A549 (cell line): ENCODE measurements at regions not wholly inside any gene's neighbourhood (a gene's known extent, or its start where the extent isn't known, plus 50 kb on each side); places are given as distances from the start of the nearest gene placed in this dataset.

Experiments used
- ATAC-seq, 2 experiments: fragments of 200-7000 bp in 1 of 2; fragments of >200 bp in 1 of 2; cut with Nextera tagmentation in 1 of 2; cut with Tn5 transposase in 1 of 2; 3 replicates each; pipeline versions ENCODE4 v1.8.0 to v1.9.1; 2018 to 2020; ENCODE audit warnings: mild to moderate bottlenecking in 1 of 2, moderate library complexity in 1 of 2
- CTCF ChIA-PET: fragments of 300-600 bp; sonication (Branson Sonifier 250); formaldehyde crosslinking; extraction: SDS; loops from one replicate; lab custom pipeline; 2021; ENCODE audit warnings: antibody characterized with exemption, inconsistent platforms; lab: Yijun Ruan, JAX
- POLR2A ChIA-PET: fragments of 350-600 bp; formaldehyde crosslinking; extraction: SDS; loops from one replicate; lab custom pipeline; 2021; ENCODE audit warnings: antibody characterized with exemption, inconsistent platforms; lab: Yijun Ruan, JAX
- DNase-seq, 2 experiments: peaks; one replicate each; pipeline versions ENCODE4 v3.0.0 to v3.0.0-alpha.2; 2011 to 2016; ENCODE audit warnings: low read depth in 1 of 2, low spot score in 1 of 2
- FAIRE-seq: peaks from 2 replicates; lab custom pipeline; 2011; peaks lifted over from hg19 to GRCh38; lab: Jason Lieb, UNC
- H3K27ac ChIP-seq, 2 experiments: fragments of >200 bp; sonication (Bioruptor Twin); formaldehyde crosslinking; 3 replicates each; pipeline ENCODE4 v1.5.1; 2016 to 2017
- H3K4me1 ChIP-seq: fragments of >200 bp; sonication (Bioruptor Twin); formaldehyde crosslinking; 3 replicates; pipeline ENCODE4 v1.6.1; 2016
- H3K4me2 ChIP-seq: fragments of >200 bp; sonication (Bioruptor Twin); formaldehyde crosslinking; 3 replicates; pipeline ENCODE4 v1.6.1; 2016
- H3K4me3 ChIP-seq: fragments of >200 bp; sonication (Bioruptor Twin); formaldehyde crosslinking; 3 replicates; pipeline ENCODE4 v1.5.1; 2016
- H3K9me3 ChIP-seq: fragments of >200 bp; sonication (Bioruptor Twin); formaldehyde crosslinking; 3 replicates; pipeline ENCODE4 v1.6.1; 2016
- BHLHE40 ChIP-seq: IDR thresholded peaks from 2 replicates; pipeline ENCODE4 v1.6.1; 2012; ENCODE audit warnings: low read depth, low read length, inconsistent platforms
- E2F6 ChIP-seq: IDR thresholded peaks from 2 replicates; pipeline ENCODE4 v1.6.1; 2012; ENCODE audit warnings: low read depth, borderline replicate concordance
- ELK1 ChIP-seq: fragments of 150-350 bp; IDR thresholded peaks from 2 replicates; pipeline ENCODE4 v1.6.1; 2014; ENCODE audit warnings: low read depth, mild to moderate bottlenecking, low read length
- EP300 ChIP-seq, 2 experiments: fragments of >200 bp; sonication (Bioruptor Twin); formaldehyde crosslinking; IDR thresholded peaks; 2 replicates in 1 of 2; 3 replicates in 1 of 2; pipeline ENCODE4 v1.6.1; 2016 to 2017
- HMGXB4 ChIP-seq: fragments of 250-450 bp; sonication (Bioruptor Pico); IDR thresholded peaks from 2 replicates; pipeline ENCODE4 v1.5.0; 2021; ENCODE audit warnings: mild to moderate bottlenecking, moderate library complexity, borderline replicate concordance
- HOXA7 ChIP-seq: fragments of 250-450 bp; sonication (Bioruptor Pico); IDR thresholded peaks from 2 replicates; pipeline ENCODE4 v1.5.0; 2020; ENCODE audit warnings: mild to moderate bottlenecking, moderate library complexity
- HOXB5 ChIP-seq: fragments of 250-450 bp; sonication (Bioruptor Pico); IDR thresholded peaks from 2 replicates; pipeline ENCODE4 v1.5.0; 2020; ENCODE audit warnings: mild to moderate bottlenecking, moderate library complexity
- MYC ChIP-seq: IDR thresholded peaks from 2 replicates; pipeline ENCODE4 v1.6.1; 2012; ENCODE audit warnings: mild to moderate bottlenecking, inconsistent platforms, low read length, improper control_type of control experiment, borderline replicate concordance
- PHF8 ChIP-seq: fragments of 200-600 bp; sonication (generic); IDR thresholded peaks from 2 replicates; pipeline ENCODE4 v1.6.1; 2016; ENCODE audit warnings: low read depth, mild to moderate bottlenecking, antibody characterized with exemption, moderate library complexity, borderline replicate concordance
- POLR2A ChIP-seq: IDR thresholded peaks from 2 replicates; pipeline ENCODE4 v1.6.1; 2012; ENCODE audit warnings: mild to moderate bottlenecking, low read length
- RAD21 ChIP-seq, 2 experiments: fragments of >200 bp in 1 of 2; sonication (Bioruptor Twin) in 1 of 2; formaldehyde crosslinking in 1 of 2; IDR thresholded peaks in 1 of 2; conservative IDR thresholded peaks in 1 of 2; 2 replicates in 1 of 2; 3 replicates in 1 of 2; pipeline ENCODE4 v1.6.1; 2012 to 2018; ENCODE audit warnings: inconsistent platforms in 1 of 2
- RCOR1 ChIP-seq: fragments of 150-350 bp; IDR thresholded peaks from 2 replicates; pipeline ENCODE4 v1.6.1; 2014; ENCODE audit warnings: antibody characterized with exemption, low read length, low read depth
- RFX5 ChIP-seq: fragments of 450-650 bp; IDR thresholded peaks from 2 replicates; pipeline ENCODE4 v1.7.1; 2014; ENCODE audit warnings: antibody characterized with exemption, mild to moderate bottlenecking, moderate library complexity
- TFCP2L1 ChIP-seq: fragments of 250-450 bp; sonication (Bioruptor Pico); IDR thresholded peaks from 2 replicates; pipeline ENCODE4 v1.5.0; 2021; ENCODE audit warnings: mild to moderate bottlenecking
- ZFP36 ChIP-seq: fragments of 450-650 bp; IDR thresholded peaks from 2 replicates; pipeline ENCODE4 v1.6.1; 2014; ENCODE audit warnings: borderline replicate concordance; ENCODE audit not compliant: partially characterized antibody
- ZSCAN20 ChIP-seq: fragments of 250-450 bp; sonication (Bioruptor Pico); IDR thresholded peaks from 2 replicates; pipeline ENCODE4 v1.8.0; 2022; ENCODE audit warnings: mild to moderate bottlenecking, moderate library complexity
- WGBS: methylation state at CpG from one replicate; pipeline ENCODE4 v1.1.6; 2017; ENCODE audit errors: missing lambda C conversion rate; 5-methylcytosine and 5-hydroxymethylcytosine counted together

GRCh38 chr22:48749555-48750227, 1078.0 kb downstream of the BRD1 start:
- ATAC-seq, result no peak
- H3K4me2 ChIP-seq, result no peak overlapping the region
- 76% methylated on average over 14 of the region's 37 CpGs for WGBS
- TF ChIP-seq ZSCAN20 (CRISPR knock-in tag) (no peak), HMGXB4 (CRISPR knock-in tag) (no peak), E2F6 (no peak), RAD21 (conservative IDR thresholded peaks at IDR 0.05 in 1 of 2, IDR thresholded peaks at IDR 0.05 in 1 of 2) (no peak), HOXB5 (CRISPR knock-in tag) (no peak), HOXA7 (CRISPR knock-in tag) (no peak), MYC (no peak), EP300 (IDR thresholded peaks at IDR 0.05) (no peak), RCOR1 (no peak)
- TF ChIP-seq, all 56 proteins: peak for 0
- H3K4me3 ChIP-seq, result no peak overlapping the region
- CTCF ChIA-PET, result no interaction called here
- DNase-seq (no peak), FAIRE-seq (no peak)
- no peaks in the 10 kb centered on the region for H3K4me1 ChIP-seq
- POLR2A ChIA-PET, result no interaction called here
- H3K9me3 ChIP-seq, result no peaks in the 10 kb centered on the region
- H3K27ac ChIP-seq, result no peak overlapping the region

- POLR2A ChIA-PET, result no interaction called here
- Histone ChIP-seq H3K4me1 (no peaks in the 10 kb centered on the region), H3K4me2 (no peak overlapping the region), H3K9me3 (no peaks in the 10 kb centered on the region), H3K27ac (no peak overlapping the region), H3K4me3 (no peak overlapping the region)
- DNase-seq (no peak), ATAC-seq (no peak), FAIRE-seq (no peak)
- 85% methylated on average over 10 of the region's 14 CpGs for WGBS
- CTCF ChIA-PET, result no interaction called here
- peak; percentile 16 for TF ChIP-seq ZFP36
- TF ChIP-seq ELK1, result no peak
- TF ChIP-seq PHF8, result no peak
- TF ChIP-seq TFCP2L1 (CRISPR knock-in tag), result no peak
- no peak for TF ChIP-seq RFX5
- no peak for TF ChIP-seq BHLHE40
Measured at GRCh38 chr22:48748860-48749554, 1078.7 kb downstream of the BRD1 start.

GRCh38 chr22:48748113-48748859, 1079.4 kb downstream of the BRD1 start:
- DNase-seq (no peak), FAIRE-seq (no peak), ATAC-seq (no peak)
- 93% methylated on average over 4 of the region's 20 CpGs for WGBS
- ChIA-PET CTCF (no interaction called here), POLR2A (no interaction called here)
- H3K4me3 ChIP-seq, result no peak overlapping the region
- no peak overlapping the region for H3K4me2 ChIP-seq
- H3K4me1 ChIP-seq, result no peaks in the 10 kb centered on the region
- H3K9me3 ChIP-seq, result no peaks in the 10 kb centered on the region
- TF ChIP-seq POLR2A, result no peak
- no peak overlapping the region for H3K27ac ChIP-seq
